ENCODE measurements at regions not wholly inside any gene's neighbourhood (a gene's known extent, or its start where the extent isn't known, plus 50 kb on each side); places are given as distances from the start of the nearest gene placed in this dataset.

DNA sequence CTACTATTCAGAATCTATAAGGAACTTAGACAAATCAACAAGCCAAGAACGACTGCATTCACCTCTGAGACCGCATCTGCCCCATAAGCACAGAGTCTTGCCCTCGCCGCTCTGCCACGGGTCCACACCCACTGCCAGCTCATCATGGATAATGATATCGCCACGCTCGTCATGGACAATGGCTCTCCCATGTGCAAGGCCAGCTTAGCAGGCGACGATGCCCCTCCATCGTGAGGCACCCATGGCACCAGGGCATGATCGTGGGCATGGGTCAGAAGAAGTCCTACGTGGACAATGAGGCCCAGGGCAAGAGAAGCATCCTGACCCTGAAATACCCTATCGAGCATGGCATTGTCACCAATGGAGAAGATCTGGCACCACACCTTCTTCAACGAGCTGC lies 92.1 kb upstream of the FXR1 start:
- Histone ChIP-seq H2BK20ac (ENCODE audit: low read depth, low read length) (no peak overlapping the region), H3K18ac (ENCODE audit: low read depth, low read length) (no peak overlapping the region), H3K9ac (ENCODE audit: low read depth, low read length) (no peak overlapping the region), H2AK9ac (replicated peaks; ENCODE audit: low read depth, low read length, poor library complexity) (no peak overlapping the region), H3K9me3 (ENCODE audit: control insufficient read depth, insufficient read depth, low read length) (peaks cover 10% of the 10 kb centered on the region), H3K4me3 (ENCODE audit: insufficient read depth, low read depth, low read length) (no peak overlapping the region), H3K79me1 (ENCODE audit: low read depth in 1 of 2, low read length in 2 of 2) (no peaks in the 10 kb centered on the region), H3K9me1 (ENCODE audit: insufficient read depth, low read length) (no peaks in the 10 kb centered on the region), H3K14ac (replicated peaks; ENCODE audit: low read depth, low read length) (no peak overlapping the region), H3K27me3 (ENCODE audit: control insufficient read depth, insufficient read depth, low read length) (no peaks in the 10 kb centered on the region), H4K20me1 (ENCODE audit: insufficient read depth, low read length) (no peaks in the 10 kb centered on the region), H4K91ac (ENCODE audit: insufficient read depth, low read depth, low read length) (no peak overlapping the region), H2AK5ac (ENCODE audit: low read depth, low read length) (no peak overlapping the region), H3K4ac (ENCODE audit: low read depth, low read length) (no peak overlapping the region), H3K4me2 (ENCODE audit: low read depth, low read length) (no peak overlapping the region), H2BK5ac (ENCODE audit: low read depth, low read length, poor library complexity, severe bottlenecking) (no peak overlapping the region), H3K23ac (ENCODE audit: low read depth, low read length) (no peak overlapping the region), H2AFZ (replicated peaks; ENCODE audit: low read length, poor library complexity) (peak overlapping the region; percentile 51), H3K36me3 (ENCODE audit: control insufficient read depth, insufficient read depth, low read length) (no peaks in the 10 kb centered on the region), H4K8ac (ENCODE audit: low read depth in 2 of 2, low read length in 2 of 2) (no peak overlapping the region), H2BK120ac (ENCODE audit: low read depth, low read length) (no peak overlapping the region), H3K27ac (ENCODE audit: insufficient read depth, low read length) (no peak overlapping the region), H4K5ac (ENCODE audit: low read depth, low read length) (no peak overlapping the region), H2BK15ac (ENCODE audit: low read depth, low read length) (no peak overlapping the region), H3K4me1 (ENCODE audit: control insufficient read depth, insufficient read depth, low read length) (no peaks in the 10 kb centered on the region), H3K56ac (ENCODE audit: extremely low read depth, insufficient read depth, low read length) (no peak overlapping the region)
- TF ChIP-seq, protein P1, sequence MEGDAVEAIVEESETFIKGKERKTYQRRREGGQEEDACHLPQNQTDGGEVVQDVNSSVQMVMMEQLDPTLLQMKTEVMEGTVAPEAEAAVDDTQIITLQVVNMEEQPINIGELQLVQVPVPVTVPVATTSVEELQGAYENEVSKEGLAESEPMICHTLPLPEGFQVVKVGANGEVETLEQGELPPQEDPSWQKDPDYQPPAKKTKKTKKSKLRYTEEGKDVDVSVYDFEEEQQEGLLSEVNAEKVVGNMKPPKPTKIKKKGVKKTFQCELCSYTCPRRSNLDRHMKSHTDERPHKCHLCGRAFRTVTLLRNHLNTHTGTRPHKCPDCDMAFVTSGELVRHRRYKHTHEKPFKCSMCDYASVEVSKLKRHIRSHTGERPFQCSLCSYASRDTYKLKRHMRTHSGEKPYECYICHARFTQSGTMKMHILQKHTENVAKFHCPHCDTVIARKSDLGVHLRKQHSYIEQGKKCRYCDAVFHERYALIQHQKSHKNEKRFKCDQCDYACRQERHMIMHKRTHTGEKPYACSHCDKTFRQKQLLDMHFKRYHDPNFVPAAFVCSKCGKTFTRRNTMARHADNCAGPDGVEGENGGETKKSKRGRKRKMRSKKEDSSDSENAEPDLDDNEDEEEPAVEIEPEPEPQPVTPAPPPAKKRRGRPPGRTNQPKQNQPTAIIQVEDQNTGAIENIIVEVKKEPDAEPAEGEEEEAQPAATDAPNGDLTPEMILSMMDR (conservative IDR thresholded peaks at IDR 0.05; ENCODE audit: low read depth, low read length), result no peak
- no peak for TF ChIP-seq MAZ (IDR thresholded peaks at IDR 0.05; ENCODE audit: borderline replicate concordance, low read depth, low read length)
- TF ChIP-seq FOS (IDR thresholded peaks at IDR 0.05; ENCODE audit: low read depth, low read length), result no peak
- TF ChIP-seq RAD21 (IDR thresholded peaks at IDR 0.05; ENCODE audit: low read length), result no peak
- no peak for TF ChIP-seq RCOR1 (IDR thresholded peaks at IDR 0.05; ENCODE audit: insufficient replicate concordance, low read length)
- TF ChIP-seq BHLHE40 (IDR thresholded peaks at IDR 0.05; ENCODE audit: low read depth, low read length), result no peak
- TF ChIP-seq CEBPB (IDR thresholded peaks at IDR 0.05; ENCODE audit: low read depth, low read length), result no peak
- TF ChIP-seq POLR2A (IDR thresholded peaks at IDR 0.05; ENCODE audit: low read depth, low read length), result no peak
- TF ChIP-seq, protein P2, sequence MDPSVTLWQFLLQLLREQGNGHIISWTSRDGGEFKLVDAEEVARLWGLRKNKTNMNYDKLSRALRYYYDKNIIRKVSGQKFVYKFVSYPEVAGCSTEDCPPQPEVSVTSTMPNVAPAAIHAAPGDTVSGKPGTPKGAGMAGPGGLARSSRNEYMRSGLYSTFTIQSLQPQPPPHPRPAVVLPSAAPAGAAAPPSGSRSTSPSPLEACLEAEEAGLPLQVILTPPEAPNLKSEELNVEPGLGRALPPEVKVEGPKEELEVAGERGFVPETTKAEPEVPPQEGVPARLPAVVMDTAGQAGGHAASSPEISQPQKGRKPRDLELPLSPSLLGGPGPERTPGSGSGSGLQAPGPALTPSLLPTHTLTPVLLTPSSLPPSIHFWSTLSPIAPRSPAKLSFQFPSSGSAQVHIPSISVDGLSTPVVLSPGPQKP (IDR thresholded peaks at IDR 0.05; ENCODE audit: borderline replicate concordance, low read depth, low read length), result no peak
- TF ChIP-seq, protein P3, sequence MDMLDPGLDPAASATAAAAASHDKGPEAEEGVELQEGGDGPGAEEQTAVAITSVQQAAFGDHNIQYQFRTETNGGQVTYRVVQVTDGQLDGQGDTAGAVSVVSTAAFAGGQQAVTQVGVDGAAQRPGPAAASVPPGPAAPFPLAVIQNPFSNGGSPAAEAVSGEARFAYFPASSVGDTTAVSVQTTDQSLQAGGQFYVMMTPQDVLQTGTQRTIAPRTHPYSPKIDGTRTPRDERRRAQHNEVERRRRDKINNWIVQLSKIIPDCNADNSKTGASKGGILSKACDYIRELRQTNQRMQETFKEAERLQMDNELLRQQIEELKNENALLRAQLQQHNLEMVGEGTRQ (IDR thresholded peaks at IDR 0.05; ENCODE audit: low read depth, low read length), result no peak
- TF ChIP-seq RFX5 (IDR thresholded peaks at IDR 0.05; ENCODE audit: low read depth, low read length), result no peak
- TF ChIP-seq MXI1 (IDR thresholded peaks at IDR 0.05; ENCODE audit: borderline replicate concordance, low read depth, low read length), result no peak
- no peak for TF ChIP-seq MAFK (IDR thresholded peaks at IDR 0.05; ENCODE audit: low read depth, low read length)
- TF ChIP-seq SMC3 (IDR thresholded peaks at IDR 0.05; ENCODE audit: low read depth, low read length), result no peak
- TF ChIP-seq CHD1 (IDR thresholded peaks at IDR 0.05; ENCODE audit: low read depth, low read length), result no peak
- no peak for TF ChIP-seq NFE2L2 (IDR thresholded peaks at IDR 0.05; ENCODE audit: low read depth, low read length)
- ATAC-seq (ENCODE audit: low read depth) (no peak), DNase-seq (no peak)
- dilution Hi-C loops (cut with HindIII; ENCODE audit: low sequenced_read_pairs, unreplicated experiment) (no loop called here), in situ Hi-C loops (cut with MboI; ENCODE audit: low sequenced_read_pairs) (no loop called here), intact Hi-C loops (cut with micrococcal nuclease) (no loop called here)
- BruUV-seq (replicated peaks), result no TSS peak
- POLR2A ChIA-PET (ENCODE audit: unreplicated experiment), result no interaction called here
- WGBS, 2 experiments (ENCODE audit: extremely low coverage in 2 of 2, insufficient read length in 1 of 2), result 76% methylated on average over 11 of the region's 15 CpGs; no CpG with 5 or more reads in 1 of the 2 experiments
- CTCF ChIA-PET, result no interaction called here
